CD4-positive, alpha-beta T cell treated with Interleukin-17A for 1 hour (primary cell): ENCODE measurements at regions not wholly inside any gene's neighbourhood (a gene's known extent, or its start where the extent isn't known, plus 50 kb on each side); places are given as distances from the start of the nearest gene placed in this dataset.

Source experiments
- DNase-seq: peaks from one replicate; pipeline ENCODE4 v3.0.0-alpha.2; 2020

DNA sequence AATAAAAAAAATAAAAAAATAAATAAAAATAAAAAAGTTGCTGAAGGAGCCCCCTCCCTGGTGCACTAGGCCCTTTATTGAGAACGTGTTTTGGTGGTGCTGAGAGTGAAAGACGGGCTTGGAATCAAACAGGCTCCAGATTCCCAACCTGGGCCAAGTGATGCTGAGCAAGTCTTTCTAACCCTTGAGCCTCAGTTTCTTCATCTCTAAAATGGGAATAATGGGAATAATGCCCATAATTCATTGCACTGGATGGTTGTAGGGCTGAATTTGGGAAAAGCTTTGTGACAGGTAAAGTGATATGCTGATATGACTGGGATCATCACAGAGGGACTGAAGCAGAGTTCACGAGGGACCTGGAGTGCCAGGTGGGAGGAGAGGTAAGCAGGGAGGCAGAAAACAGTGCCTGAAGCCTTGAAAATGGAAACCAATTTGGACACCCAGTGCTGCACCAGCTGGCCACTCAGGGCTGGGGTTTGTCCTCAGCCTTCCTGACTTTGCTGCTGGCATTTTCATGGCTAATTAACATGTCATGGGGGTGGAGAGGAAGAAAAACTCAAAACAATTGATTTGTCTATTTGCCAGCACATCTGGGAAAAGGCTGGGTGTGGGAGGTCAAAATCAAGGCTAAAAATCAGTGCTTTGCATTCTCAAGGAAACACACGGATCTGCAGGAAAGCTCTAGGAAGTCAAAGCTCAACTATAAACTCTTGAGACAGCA, 241.3 kb downstream of the LOXHD1 start:
- no peak for DNase-seq

DNA sequence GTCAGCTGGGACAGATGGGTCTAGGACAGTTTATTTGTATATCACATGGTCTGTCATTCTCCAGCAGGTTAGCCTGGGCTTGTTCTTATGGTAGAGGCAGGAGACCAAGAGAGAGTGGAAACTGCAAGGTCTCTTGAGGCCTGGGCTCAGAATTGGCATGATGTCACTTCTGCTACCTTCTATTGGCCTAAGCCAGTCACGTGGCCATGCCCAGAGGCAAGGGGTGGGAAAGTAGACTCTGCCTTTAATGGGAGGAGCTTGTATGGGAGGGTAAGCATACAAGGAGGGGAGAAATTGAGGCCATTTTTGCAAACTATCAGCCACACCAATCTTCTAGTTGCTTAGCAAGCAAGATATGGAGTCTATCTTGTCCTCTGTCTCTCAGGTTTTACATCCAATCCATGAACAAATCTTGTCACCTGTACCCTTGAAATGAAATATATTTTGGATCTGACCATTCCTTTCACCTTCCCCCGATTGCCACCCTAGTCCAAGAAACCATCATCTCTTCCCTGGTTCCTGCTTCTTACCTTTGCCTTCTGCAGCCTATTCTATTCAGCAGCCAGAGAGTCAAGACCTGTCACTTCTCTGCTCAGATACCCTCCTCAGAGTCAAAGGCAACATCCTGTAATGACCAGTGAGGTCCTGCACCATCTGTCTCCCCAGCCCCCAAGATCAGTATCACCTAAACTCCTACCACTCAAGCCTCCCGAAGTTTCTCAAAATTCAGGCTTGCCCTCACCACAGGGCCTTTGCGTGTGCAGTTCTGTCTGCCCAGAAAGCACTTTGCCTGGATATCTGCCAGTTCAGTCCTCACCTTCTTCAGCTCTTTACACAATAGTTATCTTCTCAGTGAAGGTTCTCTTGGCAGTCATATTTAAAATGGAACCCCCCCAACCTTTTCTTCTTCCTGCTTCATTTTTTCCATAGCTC, 240.0 kb downstream of the LOXHD1 start:
- no peak for DNase-seq

DNA sequence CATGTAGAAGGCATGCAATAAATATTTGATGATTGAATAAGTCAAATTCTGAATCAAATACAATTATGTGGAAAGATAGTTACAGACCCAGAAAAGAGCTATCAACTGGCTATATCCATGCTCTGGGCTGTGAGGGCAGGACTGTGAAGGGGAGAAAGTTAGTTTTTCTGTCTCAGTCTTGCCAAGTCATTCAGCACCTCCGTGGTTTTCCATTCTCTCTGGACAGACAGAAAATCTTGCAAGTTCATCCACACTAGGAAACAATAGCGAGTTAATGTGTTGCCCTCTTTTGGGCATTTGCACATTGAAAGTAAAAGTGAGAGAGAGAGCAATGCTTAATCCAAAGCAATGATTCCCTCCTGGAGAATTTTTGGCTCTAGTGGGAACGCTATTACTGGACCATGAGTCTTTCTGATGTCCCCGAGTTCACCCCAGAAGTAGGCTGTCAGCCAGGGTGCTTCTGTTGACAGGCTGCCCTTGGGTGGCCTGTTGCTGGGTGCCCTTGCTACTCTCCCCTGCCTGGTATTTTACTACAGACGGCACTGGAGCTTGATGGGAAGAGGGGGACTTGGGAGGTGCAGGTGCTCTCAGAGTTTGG, 238.3 kb downstream of the LOXHD1 start:
- no peak for DNase-seq

DNA sequence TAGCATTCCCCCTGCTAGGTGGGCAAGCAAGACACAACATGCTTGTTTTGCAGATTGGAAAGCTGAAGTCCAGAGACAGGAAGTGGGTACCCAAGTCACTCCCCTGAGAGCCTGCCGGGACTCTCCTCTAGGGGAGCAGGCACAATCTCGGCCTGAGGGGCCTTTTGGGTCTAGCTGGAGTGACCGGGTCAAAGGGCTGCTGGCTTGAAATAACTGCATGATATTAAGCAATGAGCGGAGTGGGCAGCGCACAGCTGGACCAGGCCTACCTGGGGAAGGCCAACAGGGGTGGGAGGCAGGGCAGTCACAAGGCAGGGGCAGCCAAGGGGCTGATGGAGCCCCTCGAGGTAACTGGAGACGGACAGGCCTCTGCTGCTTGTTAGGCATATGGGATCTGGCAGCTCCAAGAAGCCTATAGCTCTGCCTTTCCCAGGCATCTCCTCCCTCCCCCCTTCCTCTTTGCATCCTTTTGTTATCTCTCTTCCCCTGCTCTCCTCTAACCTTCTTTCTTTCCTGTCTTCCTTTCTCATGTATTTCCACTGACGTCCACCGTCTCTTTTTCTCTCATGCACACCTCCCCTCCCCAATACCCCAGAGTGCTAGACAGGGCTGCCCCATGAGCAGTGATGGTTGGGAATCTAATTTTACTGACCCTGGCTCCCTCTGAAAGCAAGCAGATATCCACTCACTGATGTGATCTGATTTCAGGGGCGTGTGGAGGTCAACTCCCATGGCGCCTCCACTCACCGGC, 237.5 kb downstream of the LOXHD1 start:
- DNase-seq, result no peak

DNA sequence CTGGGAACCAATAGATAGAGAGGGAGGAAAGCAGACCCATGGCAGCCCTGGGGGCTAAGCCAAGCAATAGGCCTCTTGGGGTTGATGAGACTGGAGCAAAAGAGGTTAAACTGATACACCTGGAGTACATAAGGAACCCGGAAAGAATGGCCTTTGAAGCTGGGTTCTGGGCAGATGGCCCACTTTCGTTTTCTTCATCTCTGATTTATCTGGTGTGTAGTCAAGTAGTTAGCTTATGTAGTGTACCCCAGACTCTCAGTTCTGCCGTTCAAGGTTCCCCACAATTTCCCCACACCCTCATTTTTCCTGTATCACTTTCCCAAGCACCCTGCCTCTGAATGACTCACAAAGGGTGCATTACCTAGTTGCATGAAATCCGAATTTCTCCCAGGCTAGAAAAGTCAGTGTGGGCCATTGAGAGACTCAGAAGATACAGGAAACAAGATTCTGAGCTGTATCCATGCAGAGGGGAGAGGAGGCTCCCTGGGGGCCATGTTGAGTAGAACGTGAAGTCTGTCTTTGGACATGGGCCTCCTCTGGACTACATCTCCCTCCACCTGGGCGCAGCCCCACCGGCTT, 235.0 kb downstream of the LOXHD1 start:
- DNase-seq, result no peak

DNA sequence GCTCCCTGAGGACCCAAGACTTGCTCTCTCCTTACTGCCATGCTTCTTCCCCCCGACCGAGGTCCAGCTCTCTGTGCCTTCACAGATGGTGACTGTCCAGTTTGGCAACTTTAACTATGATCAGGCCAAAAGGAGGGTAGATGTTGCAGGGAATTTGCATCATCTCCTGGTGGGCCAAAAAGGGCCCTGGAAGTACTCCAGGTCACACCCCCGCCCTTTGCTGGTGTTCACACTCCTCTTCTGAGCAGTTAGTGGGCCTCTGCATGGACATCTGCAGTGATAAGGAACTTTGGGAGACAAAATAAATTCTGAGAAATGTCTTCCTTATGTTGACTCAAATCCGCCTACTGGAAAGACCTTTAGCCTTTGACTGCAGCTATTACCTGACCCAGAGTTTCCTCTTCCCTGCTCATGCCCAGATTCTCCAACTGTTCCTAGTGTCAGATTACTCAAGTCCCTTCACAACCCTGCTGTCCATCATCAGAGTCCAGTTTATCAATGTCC, 234.4 kb downstream of the LOXHD1 start:
- DNase-seq, result no peak

DNA sequence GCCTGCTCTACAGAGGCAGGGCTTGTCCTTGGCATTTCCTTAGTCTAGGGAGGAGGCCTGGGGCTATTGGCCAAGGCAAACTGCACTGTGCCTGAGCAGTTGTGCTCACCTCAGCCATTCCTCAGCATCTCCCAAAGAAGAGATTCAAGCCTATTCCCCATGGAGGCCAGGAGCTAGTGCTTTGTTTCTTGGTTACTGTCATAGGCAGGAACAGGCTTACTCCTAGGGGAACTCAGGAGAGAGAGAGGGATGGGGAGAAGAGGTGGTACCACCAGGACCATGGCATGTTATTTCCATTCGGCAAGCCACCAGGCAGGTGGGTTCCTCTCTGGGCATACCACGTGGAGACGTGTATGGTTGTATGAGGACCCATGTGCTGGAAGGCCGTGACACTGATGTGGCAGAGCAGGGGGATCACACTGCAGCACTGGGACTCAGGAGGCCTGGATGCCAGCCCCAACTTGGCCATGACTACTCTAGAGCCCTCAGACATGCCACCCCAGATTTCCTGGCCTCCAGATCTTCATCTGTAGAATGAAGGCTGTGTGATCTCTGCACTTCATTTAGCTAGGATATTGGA, 233.7 kb downstream of the LOXHD1 start:
- no peak for DNase-seq

DNA sequence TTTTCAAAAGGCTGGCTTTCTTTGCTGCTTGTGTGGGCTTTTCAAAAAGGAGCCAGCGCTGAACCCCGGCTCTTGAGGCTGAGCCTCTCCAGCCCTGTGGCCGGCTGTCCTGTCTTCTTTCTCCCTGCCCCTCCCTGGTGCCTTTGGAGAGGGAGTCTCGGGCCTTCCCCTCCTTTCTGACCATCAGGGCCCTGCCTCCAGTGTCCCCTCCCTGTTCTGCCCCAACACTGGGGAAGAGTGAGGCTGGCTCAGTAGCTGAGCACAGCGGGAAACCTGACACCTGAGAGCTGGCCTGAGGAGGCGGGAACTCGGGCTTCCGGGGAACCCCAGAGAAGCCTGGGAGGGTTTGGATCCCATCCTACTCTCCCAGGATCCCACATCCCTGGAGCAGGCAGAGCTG, 232.1 kb downstream of the LOXHD1 start:
- no peak for DNase-seq

DNA sequence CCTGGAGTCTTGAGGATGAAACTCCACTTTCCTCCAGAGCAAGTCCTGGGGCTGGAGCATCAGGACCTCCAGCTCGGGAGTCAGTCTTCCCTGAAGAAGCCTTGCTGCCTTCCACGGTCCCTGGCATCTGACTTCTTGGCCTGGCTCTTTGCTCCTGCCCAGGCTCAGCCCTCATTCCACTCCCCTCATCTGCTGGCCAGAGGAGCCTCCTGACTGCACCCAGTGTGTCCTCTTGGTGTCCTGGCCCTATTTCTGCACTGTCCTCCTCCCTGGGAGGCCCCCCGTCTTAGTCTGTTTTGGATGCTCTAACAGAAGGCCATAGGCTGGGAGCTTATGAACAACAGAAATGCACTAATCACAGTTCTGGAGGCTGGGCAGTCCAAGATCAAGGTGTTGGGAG, 231.5 kb downstream of the LOXHD1 start:
- no peak for DNase-seq

DNA sequence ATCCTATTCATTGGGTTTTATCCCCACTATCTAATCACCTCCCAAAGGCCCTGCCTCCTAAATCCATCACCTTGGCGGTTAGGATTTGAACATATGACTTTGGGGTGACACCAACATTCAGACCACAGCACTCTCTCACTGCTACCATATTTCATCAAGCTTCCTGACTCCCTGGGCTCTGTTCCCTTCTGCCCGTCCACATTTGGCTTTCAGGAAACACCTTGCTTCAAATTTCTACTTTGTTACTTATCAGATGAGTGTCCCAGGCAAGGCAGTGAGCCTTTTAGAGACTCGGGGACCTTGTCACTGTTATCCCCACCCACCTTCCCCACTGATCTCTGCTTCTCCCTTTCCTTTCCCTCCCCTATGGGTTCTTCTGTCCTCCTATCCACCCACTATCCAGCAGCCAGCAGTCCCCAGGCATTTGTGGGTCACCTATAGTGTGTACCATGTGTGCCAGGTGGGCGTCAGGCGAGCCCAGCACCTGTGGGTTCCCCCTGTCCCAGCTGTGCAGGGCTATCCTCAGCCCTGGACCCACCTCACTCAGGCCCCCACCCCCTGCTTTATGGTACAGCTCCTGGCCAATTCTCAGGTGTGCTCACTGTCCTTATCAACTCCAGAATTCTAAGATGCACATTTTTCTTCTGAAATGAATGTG, 230.9 kb downstream of the LOXHD1 start:
- no peak for DNase-seq

DNA sequence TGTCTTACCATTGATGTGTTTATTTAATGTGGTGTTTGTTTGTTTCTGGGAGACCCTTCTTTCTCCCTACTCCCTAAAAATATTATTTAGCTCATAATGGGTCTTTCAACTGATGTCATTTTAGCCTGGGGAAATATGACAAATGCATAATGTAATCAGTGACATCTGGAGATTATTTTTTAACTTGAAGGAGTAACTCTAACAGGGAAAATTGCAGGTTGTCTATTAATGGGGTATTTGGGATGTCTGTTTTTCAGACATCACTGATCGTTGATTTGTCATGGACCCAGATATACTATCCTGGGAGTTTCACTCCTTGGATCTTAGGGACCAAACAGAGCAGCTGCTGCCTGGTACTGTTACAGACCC, 230.4 kb downstream of the LOXHD1 start:
- DNase-seq, result no peak
